ENCODE measurements at regions not wholly inside any gene's neighbourhood (a gene's known extent, or its start where the extent isn't known, plus 50 kb on each side); places are given as distances from the start of the nearest gene placed in this dataset.
"Not testable (repeated sequence)": the region's sequence is repeated elsewhere in the genome, so short reads cannot be mapped to it uniquely, and the experiment has no call there.

DNA sequence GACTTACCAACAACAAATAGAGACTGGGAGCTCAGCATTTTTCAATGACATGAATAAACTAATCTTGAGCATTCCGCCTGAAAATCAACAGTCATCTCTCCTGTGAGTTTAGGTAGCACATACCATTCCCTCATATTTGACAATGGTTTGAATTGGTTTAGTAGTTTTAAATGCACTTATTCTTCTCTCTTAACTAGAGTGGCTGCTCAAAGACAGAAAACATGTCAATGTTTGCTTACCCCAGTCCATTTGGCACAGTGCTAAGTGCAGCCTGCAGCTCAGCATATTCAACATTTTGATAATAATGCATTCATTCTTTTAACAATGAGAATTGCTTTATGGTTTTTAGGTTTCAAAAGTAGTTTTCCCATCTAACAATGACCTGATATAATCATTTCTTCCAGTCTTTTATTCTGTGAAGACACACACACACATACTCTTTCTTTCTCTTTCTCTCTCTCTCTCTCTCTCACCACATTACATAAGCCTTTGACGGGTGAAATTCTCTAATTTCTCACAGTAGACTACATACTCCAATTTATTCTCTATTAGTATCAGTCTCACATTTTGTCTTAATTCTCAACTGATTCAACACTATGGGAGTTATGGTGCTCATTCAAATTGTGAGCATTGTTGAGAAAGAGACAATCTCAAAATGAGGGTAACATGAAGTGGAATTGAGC lies 432.3 kb downstream of the LRRIQ3 start:
- no peak for DNase-seq

DNA sequence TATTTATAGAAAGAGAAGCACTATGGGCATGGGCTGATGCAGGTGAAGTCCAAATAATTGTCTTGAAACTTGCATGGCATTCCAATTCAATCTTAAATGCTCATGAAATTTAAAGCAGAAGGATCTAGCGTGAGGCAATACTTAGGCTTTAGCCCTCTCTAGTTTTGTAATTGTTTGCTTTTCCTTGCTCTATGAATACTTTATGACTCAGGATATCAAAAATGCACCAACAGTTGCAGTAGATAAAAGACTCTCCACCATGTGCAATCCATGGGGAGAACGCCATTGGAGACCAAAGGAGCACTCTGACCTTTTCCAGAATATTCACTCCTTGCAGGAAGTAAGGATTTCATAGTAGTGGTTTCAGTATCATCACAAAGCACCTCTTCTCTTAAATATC lies 436.4 kb downstream of the LRRIQ3 start:
- no peak for DNase-seq

DNA sequence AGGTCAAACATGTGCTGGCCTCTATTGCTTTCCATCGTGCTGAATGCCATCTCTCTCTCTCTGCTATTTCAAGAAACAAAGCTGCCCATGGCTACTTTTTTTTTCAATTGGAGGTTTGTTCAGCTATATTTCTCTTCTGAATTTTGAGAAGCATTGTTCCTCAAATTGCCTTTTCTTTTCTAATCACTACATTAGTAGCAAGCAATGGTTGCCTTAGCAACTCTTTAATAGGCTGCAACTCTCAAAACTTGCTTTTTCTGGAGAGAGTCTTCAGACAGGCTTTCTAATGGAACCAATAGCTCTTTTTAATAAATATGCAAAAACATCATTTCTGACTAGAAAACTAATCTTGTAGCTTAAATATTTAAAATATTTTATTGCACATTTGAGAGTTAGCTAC lies 439.0 kb downstream of the LRRIQ3 start:
- no peak for DNase-seq

DNA sequence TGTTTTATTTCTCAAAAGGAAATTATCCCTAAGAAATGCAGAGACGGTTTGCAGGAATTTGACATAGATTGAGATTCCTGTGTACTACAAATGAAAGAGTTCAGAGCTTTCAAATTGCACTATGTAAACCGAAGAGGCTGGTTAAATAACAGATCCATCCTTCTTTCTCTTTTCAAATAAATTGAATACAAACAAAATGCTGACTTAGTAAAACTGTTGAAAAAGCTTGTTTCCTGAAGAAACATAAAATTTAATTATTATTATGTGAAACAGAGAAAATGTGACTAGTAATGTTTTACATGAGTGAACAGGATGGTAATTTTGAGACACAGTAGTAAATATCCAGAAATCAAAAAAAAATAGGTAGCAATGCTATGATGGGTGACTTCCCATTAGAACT lies 441.2 kb downstream of the LRRIQ3 start:
- DNase-seq: no peak

DNA sequence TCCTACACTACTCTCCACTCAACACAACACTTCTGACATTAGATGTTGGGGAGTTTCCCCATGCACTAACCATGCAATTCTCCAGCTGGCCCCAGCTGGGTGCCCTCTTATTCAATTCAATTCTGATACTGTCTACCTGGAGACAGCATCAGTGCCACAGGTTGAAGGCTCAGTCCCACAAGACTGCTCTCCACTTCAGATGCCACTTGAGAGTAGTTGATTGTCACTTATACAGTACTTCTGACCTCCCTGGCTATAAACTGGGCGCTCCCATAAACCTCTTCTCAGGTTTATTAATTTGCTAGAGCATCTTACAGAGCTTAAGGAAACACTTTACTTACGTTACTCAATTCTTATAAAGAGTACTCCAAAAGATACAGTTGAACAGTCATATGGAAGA lies 442.3 kb downstream of the LRRIQ3 start:
- no peak for DNase-seq

DNA sequence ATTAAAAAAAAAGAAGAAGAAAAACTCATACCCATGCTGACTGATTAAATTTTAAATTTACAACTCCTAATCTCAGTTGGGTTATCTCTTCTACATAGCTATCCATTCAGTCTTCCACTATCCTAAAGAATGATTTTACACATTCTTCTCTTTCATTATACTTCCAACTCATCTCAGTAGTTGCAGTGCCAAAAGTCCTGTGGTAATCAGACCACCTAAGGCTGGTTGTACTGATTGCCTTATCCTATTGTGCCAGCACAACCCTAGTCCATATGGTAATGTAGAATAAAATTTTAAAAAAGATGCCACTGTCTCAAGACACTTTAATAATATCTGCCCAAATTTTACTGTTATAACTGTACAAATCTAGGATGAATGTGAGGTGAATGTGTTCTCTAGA lies 448.0 kb downstream of the LRRIQ3 start:
- DNase-seq: no peak

DNA sequence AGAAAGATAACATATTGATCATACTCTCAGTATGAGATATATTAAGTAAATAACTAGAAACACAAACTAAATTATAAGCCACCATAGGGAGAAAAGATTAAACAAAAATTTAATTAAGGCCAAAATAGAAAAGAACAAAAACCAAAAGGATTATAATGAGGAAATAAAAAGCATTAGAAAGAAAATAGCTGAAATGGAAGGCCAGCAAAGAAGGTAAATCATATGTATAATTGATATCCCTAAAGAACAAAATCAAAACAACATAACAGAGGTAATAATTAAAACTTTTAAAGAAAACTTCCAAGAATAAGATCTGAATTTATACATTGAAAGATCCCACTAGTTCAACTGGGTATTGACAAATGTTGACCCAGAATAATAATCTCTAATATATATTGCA lies 453.0 kb downstream of the LRRIQ3 start:
- DNase-seq: no peak

DNA sequence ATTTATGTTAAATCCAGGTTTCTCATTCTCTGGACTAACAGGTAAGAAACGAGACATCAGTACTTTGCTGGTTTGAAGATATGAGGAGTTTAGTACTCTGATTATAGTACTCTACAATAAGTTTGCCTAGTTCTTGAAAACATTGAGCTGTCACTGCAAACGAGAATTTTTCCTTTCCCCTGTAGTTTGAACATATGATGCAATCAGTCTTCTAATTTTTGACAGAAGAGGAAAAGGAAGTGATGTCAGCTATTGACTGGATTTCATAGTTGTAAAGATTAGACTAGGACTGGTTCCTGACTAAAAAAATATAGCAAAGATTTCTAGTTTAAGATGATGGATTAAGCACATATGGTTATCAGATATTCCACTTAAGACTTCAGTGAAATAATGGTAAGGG lies 461.9 kb downstream of the LRRIQ3 start:
- DNase-seq: no peak

DNA sequence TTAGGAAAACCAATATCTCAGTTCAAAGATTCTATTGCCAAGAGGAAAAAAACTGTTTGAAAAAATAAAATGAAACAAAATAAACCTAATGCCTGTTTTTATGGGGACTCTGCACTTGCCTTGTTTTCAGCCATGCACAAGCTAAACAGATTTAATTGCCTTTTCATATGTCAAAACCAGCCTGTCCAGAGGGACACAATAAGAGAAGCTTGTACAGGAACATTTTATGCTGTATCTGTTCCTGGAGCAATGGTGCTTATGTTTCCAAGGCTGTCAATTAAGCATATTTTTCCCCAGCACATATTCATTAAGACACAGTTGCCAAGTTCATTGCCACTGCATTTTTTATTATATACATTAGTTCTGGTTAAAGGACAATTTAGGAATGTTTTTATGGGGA lies 470.9 kb downstream of the LRRIQ3 start:
- no peak for DNase-seq

DNA sequence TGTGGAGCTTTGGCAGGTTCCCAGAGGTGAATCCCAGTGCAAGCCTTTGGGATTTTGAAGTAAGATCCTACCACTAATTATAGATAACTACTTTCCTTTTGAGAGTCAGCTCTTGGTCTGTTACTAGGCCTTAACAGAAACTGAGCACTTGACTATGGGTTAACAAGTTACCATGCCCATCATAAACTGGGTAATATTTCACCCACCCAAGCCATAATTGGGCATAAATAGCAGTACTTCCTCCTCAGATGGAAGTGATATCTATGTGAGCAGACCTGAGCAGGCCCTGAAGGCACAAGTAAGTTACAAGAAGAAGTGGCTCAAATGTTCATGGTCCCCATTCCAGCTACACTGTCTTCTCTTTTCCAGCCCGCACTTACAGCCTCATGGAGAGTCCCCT lies 475.9 kb downstream of the LRRIQ3 start:
- DNase-seq: no peak

DNA sequence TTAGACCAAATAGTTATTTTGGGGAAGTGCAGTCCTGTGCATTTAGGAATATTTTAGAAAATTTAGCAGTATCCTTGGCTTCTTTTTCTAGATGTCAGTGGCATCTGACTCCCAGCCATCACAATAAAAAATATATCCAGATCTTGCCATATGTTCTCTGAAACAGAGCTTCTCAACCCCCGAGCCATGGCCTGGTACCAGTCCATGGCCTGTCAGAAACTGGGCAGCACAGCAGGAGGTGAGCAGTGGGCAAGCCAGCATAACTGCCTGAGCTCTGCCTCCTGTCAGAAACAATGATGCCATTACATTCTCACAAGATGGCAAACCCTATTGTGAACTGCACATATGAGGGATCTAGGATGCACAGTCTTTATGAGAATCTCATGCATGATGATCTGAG lies 480.0 kb downstream of the LRRIQ3 start:
- no peak for DNase-seq

DNA sequence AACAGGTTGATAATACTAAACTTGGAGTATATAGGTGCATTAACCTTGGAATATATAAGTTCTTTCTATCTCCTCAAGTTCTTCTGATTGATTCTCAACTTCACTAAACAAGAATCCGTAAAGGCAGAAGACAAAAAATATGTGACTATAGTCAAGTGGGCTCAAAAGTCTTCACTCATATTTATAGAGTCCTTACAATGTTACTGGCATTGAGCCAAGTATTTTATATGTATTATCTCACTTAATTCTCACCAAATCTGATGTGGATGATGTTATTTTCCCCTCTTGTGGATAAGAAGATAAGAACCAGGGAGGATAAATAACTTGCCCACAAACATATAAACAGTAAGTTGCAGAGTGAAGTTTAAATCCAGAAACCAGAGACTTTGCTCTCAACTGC lies 486.9 kb downstream of the LRRIQ3 start:
- no peak for DNase-seq

DNA sequence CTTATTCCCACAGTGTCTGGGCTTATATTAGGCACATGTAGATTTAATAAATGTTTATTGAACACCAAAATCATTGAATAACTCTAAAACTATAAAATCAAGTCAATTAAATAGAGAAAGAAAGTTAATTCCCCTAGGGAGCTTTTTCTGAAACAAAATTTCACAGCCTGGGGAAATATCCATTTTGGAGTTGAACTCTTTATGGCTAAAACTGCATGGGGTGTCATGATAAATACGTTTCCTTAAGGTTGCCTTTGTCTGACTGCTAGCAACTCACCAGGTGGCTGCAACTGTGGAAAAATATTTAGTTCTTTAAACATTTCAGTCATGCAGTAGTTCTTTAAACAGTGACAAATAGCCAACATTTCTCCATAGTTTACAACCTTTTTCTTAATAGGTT lies 496.1 kb downstream of the LRRIQ3 start:
- DNase-seq: no peak

DNA sequence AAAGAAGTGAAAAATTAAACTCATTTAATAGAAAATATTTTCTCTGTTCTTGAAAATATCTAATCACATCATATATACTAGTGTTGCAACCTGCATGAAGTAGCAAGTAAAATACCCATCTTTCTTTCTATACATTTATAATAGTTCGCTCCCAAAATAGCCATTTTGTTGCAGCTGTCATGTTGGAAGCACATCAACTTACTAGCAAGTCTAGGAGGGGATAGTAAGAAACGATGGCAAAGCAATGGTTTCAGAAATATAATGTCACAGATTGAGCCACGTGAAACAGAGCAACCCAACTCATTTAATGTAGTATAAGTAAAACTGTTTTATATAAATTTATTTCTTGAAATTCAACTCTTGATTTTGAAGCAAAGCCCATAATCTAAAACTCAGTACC lies 521.8 kb downstream of the LRRIQ3 start:
- no peak for DNase-seq

DNA sequence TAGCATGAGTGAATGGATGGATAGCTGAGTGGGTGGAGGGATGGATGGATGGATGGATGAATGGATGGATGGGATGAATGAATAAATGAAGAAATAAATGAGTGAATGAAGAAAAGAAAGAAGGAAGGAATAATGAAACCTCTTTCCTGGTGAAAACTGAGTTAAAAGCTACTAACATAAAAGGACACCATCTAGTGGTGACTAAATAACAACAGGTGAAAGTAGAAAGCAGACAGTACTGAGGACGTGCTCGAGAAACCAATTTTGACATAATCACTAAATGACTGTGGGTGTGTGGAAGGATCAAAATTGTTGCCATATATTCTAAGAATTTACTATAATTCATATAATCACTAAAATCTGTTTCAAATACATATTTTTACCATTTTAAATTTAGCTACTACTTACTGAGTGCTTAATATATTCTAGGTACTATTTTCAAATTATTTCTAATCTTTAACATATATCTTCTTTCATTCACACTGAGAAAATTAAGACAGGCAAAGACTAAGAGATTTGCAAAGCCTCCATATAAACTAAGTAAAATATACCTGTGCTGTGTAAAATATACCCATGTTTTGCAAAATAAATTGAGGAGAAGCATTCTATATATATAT lies 522.9 kb downstream of the LRRIQ3 start:
- no peak for DNase-seq

DNA sequence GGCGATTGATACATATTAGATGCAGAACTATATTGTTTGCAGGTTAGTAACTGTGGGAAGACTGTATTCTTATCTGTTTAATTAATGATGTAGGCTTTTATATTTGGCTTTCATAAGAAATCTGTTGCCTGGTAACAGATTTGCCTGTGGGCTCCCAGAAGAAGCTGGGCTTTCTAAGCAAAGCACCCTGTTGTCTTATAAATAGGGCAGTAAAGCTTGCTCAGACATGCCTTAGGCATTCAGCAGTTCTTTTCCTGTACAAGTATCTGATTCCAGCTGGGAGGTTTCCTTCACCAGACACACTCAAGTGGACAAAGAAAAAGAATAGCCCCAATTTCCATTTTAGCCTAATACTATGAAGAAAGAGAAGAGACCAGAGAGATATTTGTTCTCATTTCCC lies 524.0 kb downstream of the LRRIQ3 start:
- no peak for DNase-seq

DNA sequence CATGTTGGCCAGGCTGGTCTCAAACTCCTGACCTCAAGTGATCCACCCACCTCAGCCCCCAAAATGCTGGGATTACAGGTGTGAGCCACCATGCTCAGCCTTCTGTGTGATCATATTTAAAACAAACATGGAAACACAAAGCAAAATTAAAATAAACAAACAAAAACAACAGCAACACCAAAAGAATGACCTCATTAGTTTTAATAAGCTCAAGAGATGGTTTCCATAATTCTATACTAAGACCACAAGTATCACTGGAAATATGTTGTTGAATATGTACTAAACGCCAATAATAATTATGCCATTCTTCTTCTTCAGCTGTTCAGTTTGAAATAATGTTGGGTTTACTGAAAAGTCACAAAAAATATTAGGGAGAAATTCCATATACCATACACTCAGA lies 526.4 kb downstream of the LRRIQ3 start:
- no peak for DNase-seq

DNA sequence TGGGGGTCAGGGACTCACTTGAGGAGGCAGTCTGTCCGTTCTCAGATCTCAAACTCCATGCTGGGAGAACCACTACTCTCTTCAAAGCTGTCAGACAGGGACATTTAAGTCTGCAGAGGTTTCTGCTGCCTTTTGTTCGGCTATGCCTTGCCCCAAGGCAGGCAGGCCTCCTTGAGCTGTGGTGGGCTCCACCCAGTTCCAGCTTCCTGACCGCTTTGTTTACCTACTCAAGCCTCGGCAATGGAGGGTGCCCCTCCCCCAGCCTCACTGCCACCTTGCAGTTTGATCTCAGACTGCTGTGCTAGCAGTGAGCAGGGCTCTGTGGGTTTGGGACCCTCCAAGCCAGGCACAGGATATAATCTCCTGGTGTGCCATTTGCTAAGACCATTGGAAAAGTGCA lies 530.0 kb downstream of the LRRIQ3 start:
- not testable (repeated sequence) for DNase-seq

DNA sequence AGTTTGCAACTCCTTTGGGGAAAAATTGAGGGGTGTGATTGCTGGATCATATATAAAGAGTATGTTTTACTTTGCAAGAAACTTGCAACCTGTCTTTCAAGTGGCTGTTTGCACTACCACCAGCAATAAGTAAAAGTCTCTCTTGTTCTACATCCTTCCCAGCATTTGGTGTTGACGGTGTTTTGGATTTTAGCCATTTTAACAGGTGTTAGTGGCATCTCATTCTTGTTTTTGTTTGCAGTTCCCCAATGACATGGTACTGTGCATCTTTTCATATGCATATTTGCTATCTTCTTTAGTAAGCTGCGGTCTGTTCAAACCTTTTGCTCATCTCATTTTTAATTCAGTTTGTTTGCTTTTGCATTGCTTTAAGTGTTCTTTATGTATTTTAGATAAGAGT lies 535.5 kb downstream of the LRRIQ3 start:
- no peak for DNase-seq

DNA sequence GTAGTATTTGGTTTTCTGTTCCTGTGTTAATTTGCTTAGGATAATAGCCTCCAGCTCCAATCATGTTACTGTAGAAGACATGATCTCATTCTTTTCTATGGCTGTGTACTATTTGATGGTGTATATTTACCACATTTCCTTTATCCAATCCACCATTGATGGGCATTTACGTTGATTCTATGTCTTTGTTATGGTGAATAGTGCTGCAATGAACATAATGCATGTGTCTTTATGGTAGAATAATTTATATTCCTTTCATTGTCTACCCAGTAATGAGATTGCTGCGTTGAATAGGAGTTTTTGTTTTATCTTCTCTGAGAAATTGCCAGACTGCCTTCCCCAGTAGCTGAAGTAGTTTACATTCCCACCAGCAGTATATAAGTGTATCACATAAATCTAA lies 538.8 kb downstream of the LRRIQ3 start:
- DNase-seq: no peak

DNA sequence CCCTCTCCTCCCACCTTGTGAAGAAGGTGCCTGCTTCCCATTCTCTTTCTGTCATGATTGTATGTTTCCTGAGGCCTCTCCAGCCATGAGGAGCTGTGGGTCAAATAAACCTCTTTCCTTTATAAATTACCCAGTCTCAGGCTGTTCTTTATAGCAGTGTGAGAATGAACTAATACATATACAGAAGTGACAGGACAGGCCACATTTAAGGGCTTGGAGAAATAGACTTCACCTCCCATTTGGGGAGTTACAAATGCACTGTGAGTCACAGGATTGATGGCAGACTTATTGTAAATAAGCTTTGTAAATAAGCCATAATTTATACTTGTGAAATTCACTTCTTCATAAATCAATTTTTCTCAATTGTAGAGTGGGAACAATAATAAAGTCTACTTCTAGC lies 543.3 kb downstream of the LRRIQ3 start:
- DNase-seq: no peak

DNA sequence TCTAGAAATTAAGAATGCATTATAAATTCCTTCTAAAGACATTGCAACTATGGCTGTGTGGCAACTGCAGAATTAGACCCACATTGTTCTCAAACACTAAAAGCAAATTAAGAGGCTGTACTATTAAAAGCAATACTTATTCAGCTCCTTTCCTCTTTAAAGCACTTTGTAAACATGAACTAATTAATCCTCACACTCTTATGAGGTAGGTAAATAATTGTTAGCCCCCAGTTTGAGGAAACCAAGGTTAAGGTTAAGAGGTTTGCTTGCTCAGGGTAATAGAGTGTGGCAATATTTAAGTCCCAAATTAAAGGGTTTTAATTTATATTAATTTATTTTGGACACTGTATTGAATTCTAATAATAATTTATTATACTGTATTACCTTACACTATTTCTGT lies 553.8 kb downstream of the LRRIQ3 start:
- no peak for DNase-seq

DNA sequence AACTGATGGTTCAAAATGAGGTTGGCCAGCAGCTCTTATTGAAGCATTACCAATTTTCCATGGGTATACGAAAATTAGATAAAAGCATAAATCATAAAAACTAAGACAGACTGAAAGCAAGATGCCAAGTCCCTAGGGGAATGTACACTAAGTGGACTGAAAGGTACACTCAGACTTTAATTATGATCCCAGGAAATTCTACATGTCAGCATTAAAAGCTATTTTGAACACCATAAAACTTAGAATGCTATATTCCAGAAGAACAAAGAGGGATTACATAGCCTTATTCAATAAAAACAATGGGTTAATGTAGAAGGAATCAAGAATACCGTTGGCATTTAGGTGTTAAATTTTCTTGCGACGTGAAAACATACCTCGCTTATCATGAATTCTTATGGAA lies 558.5 kb downstream of the LRRIQ3 start:
- no peak for DNase-seq

DNA sequence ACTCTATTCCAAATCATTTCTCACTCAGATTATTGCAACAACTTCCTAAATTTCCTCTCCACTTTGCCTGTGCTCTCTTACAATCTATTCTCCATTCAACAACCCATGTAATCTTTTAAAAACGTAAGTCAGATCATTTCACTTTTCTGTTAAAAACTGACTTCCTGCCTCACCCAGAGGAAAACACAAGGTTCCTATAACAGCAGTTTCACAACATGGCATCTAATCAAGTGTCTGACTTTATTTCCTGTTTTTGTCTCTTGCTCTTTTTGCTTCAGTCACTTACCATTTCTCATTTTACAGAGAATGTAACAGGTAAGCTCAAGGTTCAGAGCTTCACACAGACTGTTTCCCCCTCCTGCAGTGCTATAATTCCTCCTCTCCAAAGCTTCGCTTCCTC lies 560.7 kb downstream of the LRRIQ3 start:
- DNase-seq: no peak

DNA sequence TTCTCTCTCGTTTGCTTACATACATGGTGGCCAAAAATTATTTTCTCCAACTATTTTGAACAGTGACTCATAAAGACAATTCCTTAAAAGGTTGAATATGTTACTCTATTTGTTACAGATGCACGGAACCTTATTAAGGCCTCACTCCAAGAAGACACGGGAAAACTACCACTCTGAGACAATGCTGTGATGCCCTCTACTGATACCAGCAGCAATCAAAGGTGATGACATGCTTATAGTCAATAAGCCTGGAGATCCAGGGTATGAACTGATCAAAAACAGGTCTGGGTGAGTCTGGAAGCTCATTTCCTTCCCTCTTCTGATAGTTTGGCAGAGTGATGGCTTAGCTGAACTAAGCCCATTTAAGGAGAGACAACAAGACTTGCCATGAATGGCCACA lies 563.0 kb downstream of the LRRIQ3 start:
- no peak for DNase-seq

All from activated CD4-positive, alpha-beta T cell treated with anti-CD3 and anti-CD28 coated beads for 48 hours (primary cell).